MM.1S (cell line): ENCODE measurements at regions not wholly inside any gene's neighbourhood (a gene's known extent, or its start where the extent isn't known, plus 50 kb on each side); places are given as distances from the start of the nearest gene placed in this dataset.

Experiments used
- CTCF ChIP-seq: fragments of 300-600 bp; sonication (generic); IDR thresholded peaks from 2 replicates; pipeline ENCODE4 v1.5.1; 2016; ENCODE audit warnings: antibody characterized with exemption, low read length, mixed read lengths
- EZH2 ChIP-seq: fragments of 300-600 bp; sonication (generic); optimal IDR thresholded peaks from 2 replicates; pipeline ENCODE3; 2017; ENCODE audit warnings: low read depth, mild to moderate bottlenecking, antibody characterized with exemption, low read length, mixed read lengths
- EZH2phosphoT487 ChIP-seq: fragments of 300-600 bp; sonication (generic); IDR thresholded peaks from 2 replicates; pipeline ENCODE4 v1.6.1; 2018; ENCODE audit warnings: antibody characterized with exemption, low read length

GRCh38 chr4:41325901-41326300, 69.2 kb downstream of the UCHL1 start:
- TF ChIP-seq CTCF (no peak), EZH2phosphoT487 (no peak), EZH2 (no peak)
